T-helper 1 cell treated with Interleukin-12 subunit alpha and Interleukin-12 subunit beta and Interleukin-4 antibody, amounts not matched to agents 30 μg/mL and 1 μg/mL, for 36 hours (primary cell): ENCODE measurements at regions not wholly inside any gene's neighbourhood (a gene's known extent, or its start where the extent isn't known, plus 50 kb on each side); places are given as distances from the start of the nearest gene placed in this dataset.

Experiments
- H3K27ac Mint-ChIP-seq: one replicate; pipeline ENCODE4 v1.8.0; 2021; ENCODE audit warnings: mild to moderate bottlenecking, mixed read lengths
- H3K27me3 Mint-ChIP-seq: one replicate; pipeline ENCODE4 v1.8.0; 2021; ENCODE audit warnings: low read depth, mixed read lengths
- H3K36me3 Mint-ChIP-seq: one replicate; pipeline ENCODE4 v1.8.0; 2021; ENCODE audit warnings: low read depth, mixed read lengths
- H3K4me1 Mint-ChIP-seq: one replicate; pipeline ENCODE4 v1.8.0; 2021; ENCODE audit warnings: low read depth, mixed read lengths
- H3K4me3 Mint-ChIP-seq: one replicate; pipeline ENCODE4 v1.8.0; 2021; ENCODE audit warnings: mild to moderate bottlenecking, moderate library complexity, mixed read lengths
- H3K9me3 Mint-ChIP-seq: one replicate; pipeline ENCODE4 v1.8.0; 2021; ENCODE audit warnings: mixed read lengths

GRCh38 chr22:47391169-47392053, 629.0 kb downstream of the TBC1D22A start:
- H3K36me3 Mint-ChIP-seq: no peaks in the 10 kb centered on the region
- H3K27ac Mint-ChIP-seq: no peak overlapping the region
- no peak overlapping the region for H3K4me3 Mint-ChIP-seq
- no peaks in the 10 kb centered on the region for H3K9me3 Mint-ChIP-seq
- H3K4me1 Mint-ChIP-seq: no peaks in the 10 kb centered on the region
- no peaks in the 10 kb centered on the region for H3K27me3 Mint-ChIP-seq

- no peaks in the 10 kb centered on the region for H3K9me3 Mint-ChIP-seq
- no peaks in the 10 kb centered on the region for H3K36me3 Mint-ChIP-seq
- H3K4me3 Mint-ChIP-seq: no peak overlapping the region
- no peaks in the 10 kb centered on the region for H3K27me3 Mint-ChIP-seq
- no peak overlapping the region for H3K27ac Mint-ChIP-seq
- no peaks in the 10 kb centered on the region for H3K4me1 Mint-ChIP-seq
These were observed 627.8 kb downstream of the TBC1D22A start for GRCh38 chr22:47390026-47390970.

GRCh38 chr22:47389201-47389600, 626.8 kb downstream of the TBC1D22A start:
- no peaks in the 10 kb centered on the region for H3K9me3 Mint-ChIP-seq
- no peaks in the 10 kb centered on the region for H3K27me3 Mint-ChIP-seq
- H3K36me3 Mint-ChIP-seq: no peaks in the 10 kb centered on the region
- no peak overlapping the region for H3K4me3 Mint-ChIP-seq
- H3K4me1 Mint-ChIP-seq: no peaks in the 10 kb centered on the region
- no peak overlapping the region for H3K27ac Mint-ChIP-seq

GRCh38 chr22:47388778-47389177, 626.3 kb downstream of the TBC1D22A start:
- Mint-ChIP-seq H3K4me3 (no peak overlapping the region), H3K36me3 (no peaks in the 10 kb centered on the region), H3K27ac (no peak overlapping the region), H3K9me3 (no peaks in the 10 kb centered on the region), H3K4me1 (no peaks in the 10 kb centered on the region), H3K27me3 (no peaks in the 10 kb centered on the region)

GRCh38 chr22:47388331-47388730, 625.9 kb downstream of the TBC1D22A start:
- Mint-ChIP-seq H3K36me3 (no peaks in the 10 kb centered on the region), H3K4me1 (no peaks in the 10 kb centered on the region), H3K27me3 (no peaks in the 10 kb centered on the region), H3K27ac (no peak overlapping the region), H3K4me3 (no peak overlapping the region), H3K9me3 (no peaks in the 10 kb centered on the region)

GRCh38 chr22:47386812-47387510, 624.5 kb downstream of the TBC1D22A start:
- Mint-ChIP-seq H3K36me3 (no peaks in the 10 kb centered on the region), H3K4me1 (no peaks in the 10 kb centered on the region), H3K4me3 (no peak overlapping the region), H3K27ac (no peak overlapping the region), H3K27me3 (no peaks in the 10 kb centered on the region), H3K9me3 (no peaks in the 10 kb centered on the region)

- Mint-ChIP-seq H3K36me3 (no peaks in the 10 kb centered on the region), H3K4me3 (no peak overlapping the region), H3K9me3 (no peaks in the 10 kb centered on the region), H3K4me1 (no peaks in the 10 kb centered on the region), H3K27me3 (no peaks in the 10 kb centered on the region), H3K27ac (no peak overlapping the region)
These were observed 622.5 kb downstream of the TBC1D22A start for GRCh38 chr22:47384977-47385376.

- no peaks in the 10 kb centered on the region for H3K4me1 Mint-ChIP-seq
- H3K27ac Mint-ChIP-seq: no peak overlapping the region
- no peak overlapping the region for H3K4me3 Mint-ChIP-seq
- no peaks in the 10 kb centered on the region for H3K27me3 Mint-ChIP-seq
- H3K36me3 Mint-ChIP-seq: no peaks in the 10 kb centered on the region
- H3K9me3 Mint-ChIP-seq: peaks cover 8% of the 10 kb centered on the region
These were observed 619.9 kb downstream of the TBC1D22A start for GRCh38 chr22:47382164-47382890.

GRCh38 chr22:47381240-47381639, 618.8 kb downstream of the TBC1D22A start:
- Mint-ChIP-seq H3K36me3 (no peaks in the 10 kb centered on the region), H3K4me3 (no peak overlapping the region), H3K27me3 (no peaks in the 10 kb centered on the region), H3K9me3 (peaks cover 8% of the 10 kb centered on the region), H3K4me1 (no peaks in the 10 kb centered on the region), H3K27ac (no peak overlapping the region)

- no peaks in the 10 kb centered on the region for H3K4me1 Mint-ChIP-seq
- H3K27me3 Mint-ChIP-seq: no peaks in the 10 kb centered on the region
- H3K9me3 Mint-ChIP-seq: peaks cover 8% of the 10 kb centered on the region
- H3K27ac Mint-ChIP-seq: no peak overlapping the region
- H3K4me3 Mint-ChIP-seq: no peak overlapping the region
- H3K36me3 Mint-ChIP-seq: no peaks in the 10 kb centered on the region
These were observed 618.2 kb downstream of the TBC1D22A start for GRCh38 chr22:47380692-47381091.

- Mint-ChIP-seq H3K9me3 (peaks cover 8% of the 10 kb centered on the region), H3K27me3 (no peaks in the 10 kb centered on the region), H3K36me3 (no peaks in the 10 kb centered on the region), H3K4me3 (no peak overlapping the region), H3K27ac (no peak overlapping the region), H3K4me1 (no peaks in the 10 kb centered on the region)
These were observed 616.6 kb downstream of the TBC1D22A start for GRCh38 chr22:47379037-47379436.

GRCh38 chr22:47377926-47378560, 615.6 kb downstream of the TBC1D22A start:
- Mint-ChIP-seq H3K9me3 (peaks cover 8% of the 10 kb centered on the region), H3K27ac (no peak overlapping the region), H3K4me3 (no peak overlapping the region), H3K4me1 (no peaks in the 10 kb centered on the region), H3K36me3 (no peaks in the 10 kb centered on the region), H3K27me3 (no peaks in the 10 kb centered on the region)

GRCh38 chr22:47376901-47377505, 614.6 kb downstream of the TBC1D22A start:
- Mint-ChIP-seq H3K4me1 (no peaks in the 10 kb centered on the region), H3K36me3 (no peaks in the 10 kb centered on the region), H3K9me3 (peaks cover 8% of the 10 kb centered on the region), H3K27me3 (no peaks in the 10 kb centered on the region), H3K27ac (no peak overlapping the region), H3K4me3 (no peak overlapping the region)
